Endothelial cell of umbilical vein (primary cell): ENCODE measurements at regions not wholly inside any gene's neighbourhood (a gene's known extent, or its start where the extent isn't known, plus 50 kb on each side); places are given as distances from the start of the nearest gene placed in this dataset.

Source experiments
- BruUV-seq: library from RNA; stranded (reverse); fragments of 400-500 nt; replicated peaks from 2 replicates; lab custom pipeline; 2021; lab: Mats Ljungman, UMichigan
- CTCF ChIA-PET: fragments of 300-600, 350-600 bp; sonication (Branson Sonifier 250); formaldehyde crosslinking; loops from one replicate; lab custom pipeline; 2021; ENCODE audit warnings: antibody characterized with exemption, inconsistent platforms; lab: Charles Lee
- POLR2A ChIA-PET: fragments of 300-600, 350-600 bp; sonication (Branson Sonifier 250); formaldehyde crosslinking; loops from one replicate; lab custom pipeline; 2021; ENCODE audit warnings: antibody characterized with exemption, inconsistent platforms; lab: Charles Lee
- DNase-seq: peaks from one replicate; pipeline ENCODE4 v3.0.0-alpha.2; 2011; ENCODE audit warnings: low read depth, low spot score
- FAIRE-seq: peaks from 2 replicates; lab custom pipeline; 2011; peaks lifted over from hg19 to GRCh38; lab: Jason Lieb, UNC
- H2AFZ ChIP-seq: 2 replicates; pipeline ENCODE4 v1.6.0; 2012; ENCODE audit warnings: low read depth, low read length, control low read depth, inconsistent platforms
- H3K27ac ChIP-seq: 2 replicates; pipeline ENCODE4 v1.5.1; 2011; ENCODE audit warnings: low read depth, mild to moderate bottlenecking, control low read depth, low read length, moderate library complexity; ENCODE audit not compliant: insufficient read depth
- H3K27me3 ChIP-seq, 2 experiments: 2 replicates each; pipeline versions ENCODE4 v1.6.0 to v1.6.1; 2011; ENCODE audit warnings: low read length in 2 of 2, mixed read lengths in 1 of 2; ENCODE audit not compliant: control insufficient read depth in 2 of 2, insufficient read depth in 2 of 2
- H3K36me3 ChIP-seq, 2 experiments: 2 replicates in 1 of 2; 3 replicates in 1 of 2; pipeline ENCODE4 v1.5.1; 2011; ENCODE audit warnings: low read length in 2 of 2, mild to moderate bottlenecking in 1 of 2, moderate library complexity in 1 of 2; ENCODE audit not compliant: control insufficient read depth in 2 of 2, insufficient read depth in 2 of 2; ENCODE audit errors: extremely low read depth in 1 of 2
- H3K4me1 ChIP-seq: 3 replicates; pipeline ENCODE4 v1.5.1; 2011; ENCODE audit warnings: mild to moderate bottlenecking, low read length; ENCODE audit not compliant: control insufficient read depth, insufficient read depth; ENCODE audit errors: extremely low read depth
- H3K4me2 ChIP-seq: 2 replicates; pipeline ENCODE4 v1.6.1; 2011; ENCODE audit warnings: low read length, control low read depth, mixed read lengths; ENCODE audit not compliant: insufficient read depth
- H3K4me3 ChIP-seq, 3 experiments: fragments of 200-600 bp in 1 of 3; sonication (generic), shearing (Covaris generic) in 1 of 3; replicated peaks in 1 of 3; 2 replicates each; pipeline ENCODE4 v1.5.1; 2011 to 2016; ENCODE audit warnings: control low read depth in 3 of 3, low read length in 3 of 3, mild to moderate bottlenecking in 2 of 3, inconsistent platforms in 1 of 3, low read depth in 1 of 3, moderate library complexity in 1 of 3; ENCODE audit not compliant: insufficient read depth in 1 of 3
- H3K79me2 ChIP-seq: 2 replicates; pipeline ENCODE4 v1.6.0; 2012; ENCODE audit warnings: low read length, inconsistent platforms; ENCODE audit not compliant: control insufficient read depth, insufficient read depth
- H3K9ac ChIP-seq: replicated peaks from 2 replicates; pipeline ENCODE3; 2011; ENCODE audit warnings: low read length, control low read depth; ENCODE audit not compliant: insufficient read depth; ENCODE audit errors: extremely low read depth
- H3K9me1 ChIP-seq: replicated peaks from 3 replicates; pipeline ENCODE4 v1.6.0; 2011; ENCODE audit warnings: mild to moderate bottlenecking, low read length; ENCODE audit not compliant: control insufficient read depth, insufficient read depth; ENCODE audit errors: extremely low read depth
- H3K9me3 ChIP-seq: replicated peaks from 2 replicates; pipeline ENCODE4 v1.5.1; 2012; ENCODE audit warnings: low read length, inconsistent platforms; ENCODE audit not compliant: control insufficient read depth, insufficient read depth
- H4K20me1 ChIP-seq: replicated peaks from 2 replicates; pipeline ENCODE3; 2011; ENCODE audit warnings: mild to moderate bottlenecking, low read length; ENCODE audit not compliant: control insufficient read depth, insufficient read depth; ENCODE audit errors: extremely low read depth
- CTCF ChIP-seq, 2 donors: IDR thresholded peaks; 1 replicate in 1 of 2; 2 replicates in 1 of 2; pipeline ENCODE4 v1.5.1; 2011; ENCODE audit warnings: low read length in 2 of 2, mild to moderate bottlenecking in 2 of 2, moderate library complexity in 2 of 2, control low read depth in 1 of 2, inconsistent platforms in 1 of 2, low read depth in 1 of 2; ENCODE audit not compliant: insufficient read depth in 1 of 2; ENCODE audit errors: extremely low read depth in 1 of 2
- EZH2 ChIP-seq: IDR thresholded peaks from 2 replicates; pipeline ENCODE4 v1.6.1; 2012; ENCODE audit warnings: borderline replicate concordance, low read depth, mild to moderate bottlenecking, moderate library complexity, low read length, inconsistent platforms; ENCODE audit not compliant: severe bottlenecking
- FOS ChIP-seq: IDR thresholded peaks from 2 replicates; pipeline ENCODE4 v1.6.1; 2011; ENCODE audit warnings: mild to moderate bottlenecking, low read length, moderate library complexity, borderline replicate concordance; ENCODE audit not compliant: insufficient read depth
- GATA2 ChIP-seq: IDR thresholded peaks from 2 replicates; pipeline ENCODE4 v1.7.0; 2011; ENCODE audit warnings: low read depth, mild to moderate bottlenecking, moderate library complexity, mixed read lengths, low read length; ENCODE audit not compliant: insufficient read length, insufficient read depth
- JUN ChIP-seq: IDR thresholded peaks from 2 replicates; pipeline ENCODE4 v1.6.1; 2011; ENCODE audit warnings: borderline replicate concordance, low read depth; ENCODE audit not compliant: insufficient read length, insufficient read depth
- MYC ChIP-seq: IDR thresholded peaks from one replicate; pipeline ENCODE4 v1.6.1; 2011; ENCODE audit warnings: mild to moderate bottlenecking, low read depth, low read length
- POLR2A ChIP-seq: IDR thresholded peaks from 2 replicates; pipeline ENCODE4 v1.6.1; 2012; ENCODE audit warnings: low read depth, mild to moderate bottlenecking, control low read depth, low read length
- POLR2AphosphoS5 ChIP-seq: IDR thresholded peaks from 2 replicates; pipeline ENCODE4 v1.6.1; 2012; ENCODE audit warnings: low read depth, mild to moderate bottlenecking, control low read depth, low read length, moderate library complexity; ENCODE audit not compliant: insufficient read depth
- dilution Hi-C: fragments of 300-500 bp; cut with MboI; formaldehyde crosslinking; loops from one replicate; pipeline ENCODE4 v1.15.0; 2019; ENCODE audit warnings: low sequenced_read_pairs; ENCODE audit not compliant: extremely low pct_ligation_motif_present
- intact Hi-C: fragments of 100-400 bp; cut with micrococcal nuclease; formaldehyde crosslinking; loops from one replicate; pipeline ENCODE4 v1.10.0; 2022
- TF ChIP-seq, protein P1 (sequence below): IDR thresholded peaks from 2 replicates; pipeline ENCODE4 v1.6.1; 2011; ENCODE audit not compliant: insufficient read depth, insufficient read length

GRCh38 chr2:56100791-56101312, 82.9 kb upstream of the CCDC85A start:
- intact Hi-C loops = no loop called here
- no peaks in the 10 kb centered on the region for H3K27me3 ChIP-seq
- H3K36me3 ChIP-seq = no peaks in the 10 kb centered on the region
- H3K9me3 ChIP-seq = no peaks in the 10 kb centered on the region
- no peaks in the 10 kb centered on the region for H3K79me2 ChIP-seq
- H2AFZ ChIP-seq = no peak overlapping the region
- H4K20me1 ChIP-seq = no peaks in the 10 kb centered on the region
- H3K9me1 ChIP-seq = no peaks in the 10 kb centered on the region
- no peak overlapping the region for H3K4me2 ChIP-seq
- ChIA-PET CTCF (interaction anchor here (0.6 to 1.7 kb wide), 6 partner anchors 22 to 86 kb away, joined by 3 to 15 read pairs (median 3); partner anchors contain the start of gene CCDC85A), POLR2A (no interaction called here)
- no peak overlapping the region for H3K27ac ChIP-seq
- DNase-seq (peak; percentile 61), FAIRE-seq (peak; percentile 31)
- dilution Hi-C loops = no loop called here
- no peak overlapping the region for H3K4me3 ChIP-seq
- no peak overlapping the region for H3K9ac ChIP-seq
- TF ChIP-seq POLR2AphosphoS5 (no peak), MYC (no peak), GATA2 (no peak), FOS (no peak), JUN (no peak), EZH2 (no peak), POLR2A (no peak), CTCF (IDR thresholded peaks at IDR 0.05; ENCODE audit: extremely low read depth in 1 of 2, insufficient read depth in 1 of 2, low read depth in 1 of 2, low read length in 2 of 2) (no peak)
- TF ChIP-seq, protein P1, sequence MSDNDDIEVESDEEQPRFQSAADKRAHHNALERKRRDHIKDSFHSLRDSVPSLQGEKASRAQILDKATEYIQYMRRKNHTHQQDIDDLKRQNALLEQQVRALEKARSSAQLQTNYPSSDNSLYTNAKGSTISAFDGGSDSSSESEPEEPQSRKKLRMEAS = no peak
- peaks cover 4% of the 10 kb centered on the region for H3K4me1 ChIP-seq
- no TSS peak for BruUV-seq
